NCI-H2196 (cell line): ENCODE measurements at regions not wholly inside any gene's neighbourhood (a gene's known extent, or its start where the extent isn't known, plus 50 kb on each side); places are given as distances from the start of the nearest gene placed in this dataset.

Experiments used
- DNase-seq: peaks from one replicate; lab custom pipeline; 2025; ENCODE audit not compliant: unreplicated experiment; lab: John Stamatoyannopoulos, UW

GRCh38 chr4:125433453-125433852 is 118.7 kb downstream of the FAT4 start:
- DNase-seq = no peak

- DNase-seq = no peak
Measured at GRCh38 chr4:125434136-125434535, 119.4 kb downstream of the FAT4 start.

- DNase-seq = no peak
Measured at GRCh38 chr4:125440814-125441213, 126.1 kb downstream of the FAT4 start.

- no peak for DNase-seq
Measured at GRCh38 chr4:125444166-125444565, 129.4 kb downstream of the FAT4 start.

GRCh38 chr4:125445525-125445924 is 130.8 kb downstream of the FAT4 start:
- DNase-seq = no peak

- no peak for DNase-seq
Measured at GRCh38 chr4:125447551-125448290, 133.0 kb downstream of the FAT4 start.

GRCh38 chr4:125456075-125456474 is 141.3 kb downstream of the FAT4 start:
- no peak for DNase-seq

GRCh38 chr4:125459531-125459930 is 144.8 kb downstream of the FAT4 start:
- DNase-seq = no peak

- DNase-seq = no peak
Measured at GRCh38 chr4:125461676-125462363, 147.1 kb downstream of the FAT4 start.

GRCh38 chr4:125464146-125464545 is 149.4 kb downstream of the FAT4 start:
- DNase-seq = no peak

GRCh38 chr4:125481334-125482045 is 166.7 kb downstream of the FAT4 start:
- DNase-seq = no peak

- no peak for DNase-seq
Measured at GRCh38 chr4:125482822-125483221, 168.1 kb downstream of the FAT4 start.

- DNase-seq = no peak
Measured at GRCh38 chr4:125483278-125483677, 168.5 kb downstream of the FAT4 start.

GRCh38 chr4:125484912-125485311 is 170.2 kb downstream of the FAT4 start:
- DNase-seq = no peak

GRCh38 chr4:125486351-125486750 is 171.6 kb downstream of the FAT4 start:
- DNase-seq = no peak

- no peak for DNase-seq
Measured at GRCh38 chr4:125489952-125490690, 175.4 kb downstream of the FAT4 start.

GRCh38 chr4:125492957-125493356 is 178.2 kb downstream of the FAT4 start:
- no peak for DNase-seq

- no peak for DNase-seq
Measured at GRCh38 chr4:125497861-125498260, 183.1 kb downstream of the FAT4 start.

- no peak for DNase-seq
Measured at GRCh38 chr4:125498981-125499380, 184.2 kb downstream of the FAT4 start.

GRCh38 chr4:125501090-125501489 is 186.3 kb downstream of the FAT4 start:
- DNase-seq = no peak

- DNase-seq = no peak
Measured at GRCh38 chr4:125501568-125501967, 186.8 kb downstream of the FAT4 start.
